Bronchial epithelial cell (primary cell): ENCODE measurements at regions not wholly inside any gene's neighbourhood (a gene's known extent, or its start where the extent isn't known, plus 50 kb on each side); places are given as distances from the start of the nearest gene placed in this dataset.

Experiments used
- DNase-seq: peaks from one replicate; pipeline ENCODE4 v3.0.0-alpha.2; 2010; ENCODE audit warnings: low read depth
- FAIRE-seq: peaks from 2 replicates; lab custom pipeline; 2011; peaks lifted over from hg19 to GRCh38; lab: Jason Lieb, UNC
- H3K27me3 ChIP-seq: 2 replicates; pipeline ENCODE4 v1.5.1; 2011; ENCODE audit warnings: low read length; ENCODE audit not compliant: control insufficient read depth, insufficient read depth
- H3K36me3 ChIP-seq: 2 replicates; pipeline ENCODE4 v1.5.1; 2011; ENCODE audit warnings: low read length; ENCODE audit not compliant: control insufficient read depth, insufficient read depth
- H3K4me3 ChIP-seq: 2 replicates; pipeline ENCODE4 v1.5.1; 2011; ENCODE audit warnings: mild to moderate bottlenecking, low read depth, low read length, control low read depth
- CTCF ChIP-seq: IDR thresholded peaks from 2 replicates; pipeline ENCODE4 v1.5.1; 2011; ENCODE audit warnings: mild to moderate bottlenecking, moderate library complexity, low read length, control low read depth, inconsistent platforms; ENCODE audit not compliant: insufficient read depth, severe bottlenecking

- no peak for FAIRE-seq
Measured at GRCh38 chr9:95731876-95732275, 143.6 kb upstream of the ERCC6L2 start.

GRCh38 chr9:95729669-95730368 lies 145.7 kb upstream of the ERCC6L2 start:
- Histone ChIP-seq H3K27me3 (no peaks in the 10 kb centered on the region), H3K36me3 (no peaks in the 10 kb centered on the region), H3K4me3 (no peak overlapping the region)
- no peak for FAIRE-seq
- DNase-seq: no peak
- no peak for TF ChIP-seq CTCF

More at GRCh38 chr9:95731876-95732275, 143.6 kb upstream of the ERCC6L2 start:
- no peak overlapping the region for H3K4me3 ChIP-seq
- no peaks in the 10 kb centered on the region for H3K27me3 ChIP-seq
- H3K36me3 ChIP-seq: no peaks in the 10 kb centered on the region
- no peak for TF ChIP-seq CTCF
- DNase-seq: no peak

GRCh38 chr9:95729046-95729445 lies 146.4 kb upstream of the ERCC6L2 start:
- Histone ChIP-seq H3K27me3 (no peaks in the 10 kb centered on the region), H3K36me3 (no peaks in the 10 kb centered on the region), H3K4me3 (no peak overlapping the region)
- DNase-seq: no peak
- no peak for FAIRE-seq
- TF ChIP-seq CTCF: no peak

GRCh38 chr9:95727947-95728520 lies 147.5 kb upstream of the ERCC6L2 start:
- no peaks in the 10 kb centered on the region for H3K27me3 ChIP-seq
- no peak overlapping the region for H3K4me3 ChIP-seq
- DNase-seq: no peak
- no peaks in the 10 kb centered on the region for H3K36me3 ChIP-seq
- TF ChIP-seq CTCF: no peak
- no peak for FAIRE-seq

- FAIRE-seq (no peak), DNase-seq (peak; percentile 51)
- Histone ChIP-seq H3K36me3 (no peaks in the 10 kb centered on the region), H3K4me3 (no peak overlapping the region), H3K27me3 (no peaks in the 10 kb centered on the region)
- peak; percentile 63 for TF ChIP-seq CTCF
Measured at GRCh38 chr9:95726756-95727155, 148.7 kb upstream of the ERCC6L2 start.

GRCh38 chr9:95725045-95725444 lies 150.4 kb upstream of the ERCC6L2 start:
- Histone ChIP-seq H3K4me3 (no peak overlapping the region), H3K36me3 (no peaks in the 10 kb centered on the region), H3K27me3 (no peaks in the 10 kb centered on the region)
- TF ChIP-seq CTCF: no peak
- FAIRE-seq (no peak), DNase-seq (no peak)
